T-helper 1 cell treated with Interleukin-12 subunit alpha and Interleukin-12 subunit beta and Interleukin-4 antibody, amounts not matched to agents 30 ng/mL and 1 ng/mL, for 36 hours (primary cell): ENCODE measurements at regions not wholly inside any gene's neighbourhood (a gene's known extent, or its start where the extent isn't known, plus 50 kb on each side); places are given as distances from the start of the nearest gene placed in this dataset.

Experiments used
- intact Hi-C: fragments of 100-400 bp; cut with micrococcal nuclease; formaldehyde crosslinking; loops from one replicate; pipeline ENCODE4 v1.15.1; 2024

- intact Hi-C loops, result no loop called here
Observed at GRCh38 chr14:73800970-73801515, 50.6 kb upstream of the PTGR2 start.

- intact Hi-C loops, result no loop called here
Observed at GRCh38 chr14:73797543-73798265, 53.9 kb upstream of the PTGR2 start.

- intact Hi-C loops, result no loop called here
Observed at GRCh38 chr14:73796893-73797542, 54.6 kb upstream of the PTGR2 start.

GRCh38 chr14:73796415-73796814 is 55.2 kb upstream of the PTGR2 start:
- intact Hi-C loops, result no loop called here

GRCh38 chr14:73795974-73796373 is 55.7 kb upstream of the PTGR2 start:
- intact Hi-C loops, result no loop called here

GRCh38 chr14:73795466-73795865 is 56.2 kb upstream of the PTGR2 start:
- intact Hi-C loops, result no loop called here

GRCh38 chr14:73794146-73794545 is 57.5 kb upstream of the PTGR2 start:
- intact Hi-C loops, result no loop called here

GRCh38 chr14:73792481-73792880 is 59.1 kb upstream of the PTGR2 start:
- intact Hi-C loops, result no loop called here

GRCh38 chr14:73789989-73790581 is 61.5 kb upstream of the PTGR2 start:
- intact Hi-C loops, result no loop called here

- intact Hi-C loops, result no loop called here
Observed at GRCh38 chr14:73788701-73789551, 62.7 kb upstream of the PTGR2 start.

- intact Hi-C loops, result no loop called here
Observed at GRCh38 chr14:73788317-73788598, 63.4 kb upstream of the PTGR2 start.

- intact Hi-C loops, result loop anchor here (1.0 to 2.0 kb wide), 3 partner anchors 65 to 231 kb away; partner anchors contain the start of genes BBOF1, COQ6, ENTPD5 and FAM161B
Observed at GRCh38 chr14:73787486-73788316, 63.9 kb upstream of the PTGR2 start.

- intact Hi-C loops, result loop anchor here (1.0 to 2.0 kb wide), 10 partner anchors 15 to 297 kb away; partner anchors contain the start of genes ALDH6A1, BBOF1, COQ6 and ENTPD5
Observed at GRCh38 chr14:73786636-73787485, 64.8 kb upstream of the PTGR2 start.

GRCh38 chr14:73785834-73786635 is 65.6 kb upstream of the PTGR2 start:
- intact Hi-C loops, result loop anchor here (1.0 to 2.0 kb wide), 9 partner anchors 14 to 298 kb away; partner anchors contain the start of genes ALDH6A1, BBOF1, COQ6 and ENTPD5

GRCh38 chr14:73785336-73785833 is 66.2 kb upstream of the PTGR2 start:
- intact Hi-C loops, result no loop called here

GRCh38 chr14:73784988-73785313 is 66.7 kb upstream of the PTGR2 start:
- intact Hi-C loops, result no loop called here

- intact Hi-C loops, result no loop called here
Observed at GRCh38 chr14:73784181-73784987, 67.2 kb upstream of the PTGR2 start.
